HL-60 (cell line): ENCODE measurements at regions not wholly inside any gene's neighbourhood (a gene's known extent, or its start where the extent isn't known, plus 50 kb on each side); places are given as distances from the start of the nearest gene placed in this dataset.

Experiments
- DNase-seq, 2 experiments: peaks; one replicate each; pipeline ENCODE4 v3.0.0-alpha.2; 2010 to 2020; ENCODE audit warnings: low read depth in 1 of 2, low spot score in 1 of 2
- H3K27ac ChIP-seq: fragments of 250-450 bp; sonication (Bioruptor Pico); replicated peaks from 2 replicates; pipeline ENCODE4 v1.5.1; 2020; ENCODE audit warnings: mild to moderate bottlenecking, moderate library complexity
- H3K27me3 ChIP-seq: fragments of 250-450 bp; sonication (Bioruptor Pico); 2 replicates; pipeline ENCODE4 v1.5.1; 2021; ENCODE audit warnings: mild to moderate bottlenecking, moderate library complexity; ENCODE audit not compliant: insufficient read depth, poor library complexity, severe bottlenecking
- H3K4me3 ChIP-seq: replicated peaks from 2 replicates; pipeline ENCODE4 v1.5.1; 2011; ENCODE audit warnings: mild to moderate bottlenecking, control low read depth, low read length; ENCODE audit not compliant: insufficient read depth
- CTCF ChIP-seq: IDR thresholded peaks from one replicate; pipeline ENCODE4 v1.5.1; 2011; ENCODE audit warnings: low read length, control low read depth, inconsistent platforms; ENCODE audit not compliant: insufficient read depth
- GABPA ChIP-seq: IDR thresholded peaks from 2 replicates; pipeline ENCODE4 v1.6.1; 2012; ENCODE audit warnings: low read depth
- POLR2AphosphoS5 ChIP-seq: IDR thresholded peaks from 2 replicates; pipeline ENCODE4 v1.6.1; 2012; ENCODE audit warnings: low read depth
- REST ChIP-seq: IDR thresholded peaks from 2 replicates; pipeline ENCODE4 v1.6.1; 2012; ENCODE audit warnings: low read depth; ENCODE audit not compliant: insufficient replicate concordance
- SPI1 ChIP-seq: IDR thresholded peaks from 2 replicates; pipeline ENCODE4 v1.6.1; 2012; ENCODE audit warnings: low read depth, mild to moderate bottlenecking, borderline replicate concordance

GRCh38 chr1:70717211-70717610 is 306.1 kb downstream of the CTH start:
- TF ChIP-seq CTCF = no peak
- no peak for TF ChIP-seq GABPA
- TF ChIP-seq SPI1 = no peak
- TF ChIP-seq REST = no peak
- no peak for TF ChIP-seq POLR2AphosphoS5
- DNase-seq = no peak
- no peaks in the 10 kb centered on the region for H3K27me3 ChIP-seq
- H3K4me3 ChIP-seq = no peak overlapping the region
- H3K27ac ChIP-seq = no peak overlapping the region

- no peak for DNase-seq
- TF ChIP-seq SPI1 (no peak), GABPA (no peak), CTCF (no peak), REST (no peak), POLR2AphosphoS5 (no peak)
- Histone ChIP-seq H3K27ac (no peak overlapping the region), H3K27me3 (no peaks in the 10 kb centered on the region), H3K4me3 (no peak overlapping the region)
These were observed 306.6 kb downstream of the CTH start for GRCh38 chr1:70717656-70718055.

DNA sequence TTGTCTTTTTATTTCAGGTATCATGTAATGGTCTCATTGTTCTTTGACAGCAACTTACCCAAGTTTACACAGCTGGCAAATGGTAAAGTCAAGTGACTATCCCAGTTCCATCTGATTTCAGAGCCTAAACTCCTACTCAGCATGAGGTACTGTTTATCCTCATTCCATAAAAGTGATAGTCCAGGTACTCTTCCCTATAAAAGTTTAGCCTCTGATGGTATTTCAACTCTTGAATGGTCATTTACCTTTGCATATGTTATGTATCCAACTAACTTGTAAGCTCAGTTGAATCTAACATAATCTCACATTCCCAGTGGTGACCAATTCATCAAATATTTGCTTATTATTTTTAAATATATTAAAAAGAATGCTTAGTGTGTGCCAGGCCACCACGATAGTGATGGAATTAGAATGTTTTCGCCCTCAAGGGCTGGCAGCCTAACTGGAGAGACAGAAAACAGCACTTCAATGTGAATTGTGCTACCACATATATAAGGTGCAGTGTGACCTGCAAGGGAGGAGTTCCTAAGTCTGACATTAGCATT is 307.1 kb downstream of the CTH start:
- Histone ChIP-seq H3K4me3 (no peak overlapping the region), H3K27ac (no peak overlapping the region), H3K27me3 (no peaks in the 10 kb centered on the region)
- no peak for DNase-seq
- TF ChIP-seq CTCF (no peak), REST (no peak), SPI1 (no peak), GABPA (no peak), POLR2AphosphoS5 (no peak)
